GM18526 (cell line): ENCODE measurements at regions not wholly inside any gene's neighbourhood (a gene's known extent, or its start where the extent isn't known, plus 50 kb on each side); places are given as distances from the start of the nearest gene placed in this dataset.

Experiments
- POLR2A ChIP-seq: IDR thresholded peaks from 3 replicates; pipeline ENCODE4 v1.6.1; 2011; ENCODE audit not compliant: insufficient read length; ENCODE audit errors: extremely low read depth

DNA sequence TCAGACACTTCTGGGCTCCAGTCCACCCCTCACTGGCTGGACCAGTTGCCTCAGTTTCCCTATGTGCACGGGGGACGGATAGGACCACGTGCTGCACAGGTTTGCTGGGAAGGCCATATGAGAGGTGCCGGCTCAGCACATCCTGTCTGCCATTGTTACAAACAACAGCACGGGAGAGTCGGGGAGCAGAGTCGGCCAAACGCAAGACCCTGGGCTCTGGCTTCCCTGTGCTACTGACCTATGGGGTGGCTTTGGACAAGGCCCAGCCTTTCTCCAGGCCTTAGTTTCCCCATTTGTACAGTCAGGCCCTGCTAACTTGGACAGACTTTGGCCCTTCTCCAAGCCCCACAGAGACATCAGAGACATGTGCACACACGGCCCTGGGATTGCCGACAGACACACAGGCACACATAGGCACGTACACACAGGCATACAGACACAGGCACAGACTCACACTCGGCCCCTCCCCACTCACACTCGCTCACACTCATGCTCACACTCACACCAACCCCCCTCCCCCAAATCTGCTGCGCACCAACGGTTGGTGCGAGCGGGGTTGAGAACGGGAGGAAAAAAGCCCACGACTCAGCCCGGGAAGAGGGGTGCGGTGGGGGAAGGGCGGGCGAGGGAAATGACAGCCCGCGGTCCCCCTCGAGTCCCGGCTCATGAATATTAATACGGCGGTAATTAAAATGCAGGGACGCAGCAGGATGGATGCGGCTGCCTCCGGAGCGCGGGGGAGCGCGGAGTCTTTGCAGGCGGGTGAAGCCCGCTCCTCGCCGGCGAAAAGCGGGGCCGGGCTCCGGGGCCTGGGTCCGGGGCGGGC lies 133.0 kb downstream of the C9orf50 start:
- no peak for TF ChIP-seq POLR2A

DNA sequence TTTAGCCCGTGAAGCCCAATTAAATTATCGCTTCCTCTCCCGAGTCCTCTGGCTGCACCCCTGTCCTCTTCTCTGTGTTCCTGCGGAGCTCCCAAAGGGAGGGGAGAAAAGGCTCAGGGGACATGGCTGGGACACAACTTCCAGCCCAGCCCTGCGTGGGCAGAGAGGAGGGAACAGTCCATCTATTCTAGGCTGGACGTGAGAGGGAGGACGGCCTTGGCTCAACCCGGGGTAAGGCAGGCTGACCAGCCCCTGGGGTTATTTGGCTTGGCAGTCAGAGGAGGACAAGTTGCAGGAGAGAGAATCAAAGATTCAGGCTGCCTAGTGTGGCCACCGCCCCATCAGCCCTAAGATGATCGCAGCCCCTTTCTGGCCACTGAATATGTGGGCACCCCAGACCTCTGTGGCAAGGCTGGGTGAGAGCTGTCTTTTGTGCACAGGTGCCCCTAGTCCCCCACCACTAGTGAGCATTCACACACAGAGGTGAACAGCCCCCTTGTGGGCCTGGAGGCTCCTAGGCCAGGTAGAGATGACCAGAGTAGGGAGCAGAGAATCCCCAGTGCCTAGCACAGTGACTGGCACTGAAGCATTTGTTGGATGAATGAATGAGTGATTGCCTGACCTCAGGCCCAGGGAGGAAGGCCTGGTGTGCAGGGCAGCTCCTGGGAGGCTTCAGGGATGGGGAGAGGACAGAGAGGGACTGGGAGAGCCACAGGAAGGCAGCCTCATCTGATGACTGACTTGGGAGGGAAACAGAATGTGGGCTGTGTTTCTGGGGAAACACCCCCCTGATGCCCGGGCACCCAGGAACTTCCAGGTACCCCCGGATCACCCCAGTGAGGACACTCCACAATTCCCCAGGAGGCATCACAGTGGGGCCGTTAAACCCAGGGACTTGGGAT lies 133.9 kb downstream of the C9orf50 start:
- no peak for TF ChIP-seq POLR2A

DNA sequence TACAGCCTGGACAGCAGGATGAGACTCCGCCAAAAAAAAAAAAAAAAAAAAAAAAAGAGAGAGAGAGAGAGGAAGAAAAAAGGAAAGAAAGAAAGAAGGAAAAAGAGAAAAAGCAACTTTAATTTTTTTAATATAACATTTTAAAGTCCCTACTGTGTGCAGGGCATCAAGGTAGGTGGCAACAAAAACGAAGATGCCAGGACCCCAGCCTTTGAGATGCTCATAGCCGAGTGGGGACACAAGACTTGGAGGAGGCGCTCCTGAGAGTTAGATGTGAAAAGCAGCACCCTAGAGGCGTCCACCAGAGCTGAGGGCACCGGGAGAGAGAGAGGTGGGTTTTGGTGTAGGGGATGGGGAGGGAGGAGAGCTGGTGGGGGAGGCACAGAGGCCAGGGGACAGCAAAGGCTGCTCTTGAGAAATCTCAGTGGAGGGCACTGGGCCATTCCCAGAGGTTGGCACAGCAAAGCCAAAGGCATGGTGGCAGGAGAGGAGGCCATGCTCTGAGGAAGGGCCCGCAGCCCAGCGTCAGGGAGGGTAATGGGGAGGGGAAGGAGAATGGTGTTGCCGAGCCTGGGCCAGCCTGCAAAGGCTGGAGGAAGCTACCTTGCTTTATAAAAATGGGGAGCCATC lies 135.6 kb downstream of the C9orf50 start:
- TF ChIP-seq POLR2A = no peak

DNA sequence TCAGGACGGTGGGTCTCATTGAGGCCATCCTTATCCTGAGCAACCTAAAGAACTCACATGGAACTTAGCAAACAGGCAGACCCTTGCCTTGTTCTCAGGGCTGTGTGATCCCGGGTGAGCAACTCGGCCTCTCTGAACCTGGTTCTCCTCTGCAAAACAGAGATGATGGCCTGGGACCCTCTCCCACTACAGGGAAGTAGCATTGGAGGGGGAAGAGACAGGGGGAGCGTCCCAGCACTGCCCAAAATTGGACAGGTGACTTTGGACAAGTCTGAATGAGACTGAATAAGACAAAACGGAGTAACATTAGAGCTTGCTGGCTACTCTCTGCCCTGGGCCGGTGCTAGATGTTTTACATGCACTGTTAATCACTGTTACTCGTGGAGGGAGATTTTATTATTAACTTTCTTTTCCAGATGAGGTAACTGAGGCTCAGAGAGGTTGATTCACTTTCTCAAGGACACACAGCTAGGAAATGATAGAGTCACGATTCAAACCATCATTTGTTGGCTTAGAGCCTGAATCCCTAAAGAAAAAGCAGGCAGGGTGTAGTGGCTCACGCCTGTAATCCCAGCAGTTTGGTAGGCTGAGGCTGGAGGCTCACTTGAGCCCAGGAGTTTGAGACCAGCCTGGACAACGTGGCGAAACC lies 136.4 kb downstream of the C9orf50 start:
- TF ChIP-seq POLR2A = no peak

DNA sequence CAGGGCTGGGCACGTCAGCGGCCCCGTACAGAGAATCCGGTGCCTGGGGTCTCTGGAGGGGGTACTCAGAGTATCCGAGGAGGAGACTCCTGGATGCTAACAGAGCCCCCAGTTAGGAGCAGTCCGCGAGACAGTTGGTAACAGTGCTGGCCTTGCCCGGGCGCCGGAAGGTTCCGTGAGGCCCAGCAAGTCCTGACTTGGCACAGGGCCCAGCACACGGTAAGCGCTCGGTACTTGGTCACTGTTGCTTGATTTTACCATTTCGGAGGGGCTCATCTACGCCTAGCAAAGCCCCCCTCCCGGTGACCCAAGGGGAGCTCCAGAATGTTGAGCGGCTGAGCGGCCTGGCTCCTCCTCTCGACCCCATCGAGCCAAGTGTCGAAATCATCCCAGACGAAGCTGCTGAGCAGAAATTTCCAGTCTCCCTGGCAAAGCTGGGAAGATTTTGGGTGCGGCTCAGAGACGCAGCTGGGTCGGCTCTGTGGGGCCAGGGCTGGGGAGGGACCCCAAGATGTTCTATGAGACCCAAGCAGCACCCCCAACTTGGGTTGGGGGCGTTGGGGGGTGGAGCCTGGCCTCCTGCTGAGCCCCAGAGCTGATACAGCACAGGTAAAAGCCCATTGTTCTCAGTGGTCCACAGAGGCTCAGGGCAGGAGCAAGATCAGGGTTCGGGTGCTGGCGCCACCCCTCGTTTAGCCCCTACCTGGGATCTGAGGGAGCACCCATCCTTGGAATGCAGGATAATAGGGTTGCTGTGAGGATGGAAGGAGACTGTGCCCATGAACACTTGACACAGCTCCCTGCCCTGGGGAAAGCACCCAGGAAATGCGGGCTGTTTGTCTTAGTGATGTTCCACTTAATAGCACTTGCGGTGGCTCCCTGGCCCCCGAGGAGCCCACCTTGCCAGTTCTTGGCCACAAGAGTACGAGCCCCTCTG lies 137.2 kb downstream of the C9orf50 start:
- no peak for TF ChIP-seq POLR2A

DNA sequence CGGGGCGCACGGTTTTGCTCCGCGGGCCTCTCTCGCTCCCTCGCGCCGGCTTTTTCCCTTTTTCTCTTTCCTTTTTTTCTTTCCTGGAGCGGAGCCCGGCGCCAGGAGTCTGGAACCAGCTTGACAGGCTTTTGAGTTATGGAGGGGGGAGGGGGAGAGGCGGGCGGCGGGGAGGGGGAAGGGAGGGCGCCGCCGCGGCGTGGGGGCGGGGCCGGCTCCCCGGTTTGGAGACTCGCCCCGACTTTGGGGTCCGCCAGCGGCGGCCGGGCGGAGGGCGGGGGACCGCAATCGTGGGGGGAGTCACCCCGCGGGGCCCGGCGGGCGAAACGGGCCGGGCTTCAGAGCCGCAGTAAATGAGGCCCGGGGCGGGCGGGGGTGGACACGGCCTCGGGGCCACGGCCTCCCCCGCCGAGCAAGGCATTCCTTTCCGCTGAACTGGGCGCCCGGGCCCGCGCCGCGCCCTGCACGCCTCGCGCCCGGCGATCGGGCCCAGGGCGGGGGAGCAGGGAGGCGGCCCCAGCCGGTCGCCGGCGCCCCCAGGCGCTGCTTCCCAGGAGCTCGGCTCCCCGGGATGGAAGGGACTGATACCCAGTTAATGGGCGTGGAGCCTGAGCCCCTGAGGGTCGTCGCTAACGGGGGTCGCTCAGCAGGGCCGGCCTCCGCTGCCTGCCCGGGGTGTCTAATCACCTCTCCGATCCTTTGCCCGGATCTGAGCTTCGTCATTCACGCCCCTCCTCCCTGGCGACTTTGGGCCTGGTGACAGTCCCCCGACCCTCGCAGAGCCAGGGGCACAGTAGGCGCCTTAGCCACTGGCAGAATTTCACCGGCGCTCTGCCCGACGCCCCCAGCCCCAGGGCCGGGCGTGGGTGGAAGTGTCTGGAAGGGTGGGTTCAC lies 138.1 kb downstream of the C9orf50 start:
- TF ChIP-seq POLR2A = no peak

DNA sequence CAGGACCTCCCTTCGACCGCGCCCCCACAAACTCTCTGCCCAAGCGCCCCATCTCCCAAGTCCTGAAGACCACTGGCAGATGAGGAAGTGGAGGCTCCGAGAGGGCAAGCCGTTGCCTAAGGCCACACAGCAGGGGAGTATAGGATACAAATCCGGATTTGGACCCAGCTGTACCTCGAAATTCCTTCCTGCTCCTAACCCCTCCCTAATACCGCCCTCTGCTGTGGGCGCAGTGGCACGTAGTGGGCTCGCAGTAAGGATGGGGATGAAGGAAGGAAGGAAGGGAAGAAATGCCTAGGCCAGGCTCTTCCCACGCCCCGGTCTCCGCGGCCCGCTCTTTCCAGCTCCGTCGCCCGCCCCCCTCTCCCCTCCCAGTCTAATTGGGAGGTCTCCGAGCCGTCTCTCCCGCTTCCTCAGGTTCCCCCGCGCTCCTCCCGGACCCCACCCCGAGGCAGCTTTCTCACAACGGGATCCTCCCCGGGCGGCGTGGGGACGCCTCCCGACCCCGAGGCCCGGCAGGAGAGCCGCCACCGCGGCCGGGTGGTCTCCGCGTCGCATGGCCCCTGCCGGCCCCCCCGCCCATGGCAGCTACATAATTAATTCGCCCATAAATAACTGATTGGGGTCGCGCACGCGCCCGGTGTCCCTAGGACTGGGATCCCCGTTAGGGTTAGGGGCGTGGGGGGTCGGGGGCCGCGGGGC lies 138.9 kb downstream of the C9orf50 start:
- no peak for TF ChIP-seq POLR2A

DNA sequence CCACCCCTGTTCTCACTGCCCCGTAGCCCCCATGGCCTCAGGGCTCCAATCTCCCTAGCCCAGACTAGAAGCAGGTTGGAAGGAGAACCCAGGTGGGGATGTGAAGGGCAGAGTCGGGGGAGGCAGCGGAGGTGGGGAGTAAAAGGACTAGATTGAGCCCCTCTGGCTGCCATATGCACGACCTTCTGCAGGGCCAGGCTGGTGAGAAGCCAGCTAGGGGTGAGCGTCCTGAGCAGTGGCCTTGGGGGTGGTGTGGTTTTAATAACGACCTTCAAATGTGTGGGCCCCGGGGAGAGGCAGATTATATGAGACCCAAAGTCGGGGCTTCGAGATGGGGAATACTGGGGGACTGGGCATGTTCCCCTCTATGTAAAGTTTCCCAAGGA lies 139.5 kb downstream of the C9orf50 start:
- no peak for TF ChIP-seq POLR2A

DNA sequence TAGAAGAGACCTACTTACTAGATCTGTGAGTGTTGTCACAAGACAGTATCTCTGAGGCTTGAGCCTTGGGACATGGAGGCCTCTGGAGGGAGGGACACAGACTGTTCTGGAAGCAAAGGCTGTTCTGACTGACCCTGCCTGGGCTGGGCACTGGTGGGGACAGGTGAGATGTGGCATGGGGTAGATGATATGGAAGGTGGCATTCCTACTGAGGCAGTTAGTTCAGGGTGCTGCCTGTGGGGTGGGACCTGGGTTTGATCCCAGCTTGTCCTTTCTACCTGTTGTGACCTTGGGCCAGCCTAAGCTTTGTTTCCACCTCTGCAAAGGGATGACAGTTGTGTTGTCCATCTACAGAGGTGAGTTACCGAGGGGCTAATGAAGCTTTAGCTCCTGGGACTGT lies 140.2 kb downstream of the C9orf50 start:
- TF ChIP-seq POLR2A = no peak

DNA sequence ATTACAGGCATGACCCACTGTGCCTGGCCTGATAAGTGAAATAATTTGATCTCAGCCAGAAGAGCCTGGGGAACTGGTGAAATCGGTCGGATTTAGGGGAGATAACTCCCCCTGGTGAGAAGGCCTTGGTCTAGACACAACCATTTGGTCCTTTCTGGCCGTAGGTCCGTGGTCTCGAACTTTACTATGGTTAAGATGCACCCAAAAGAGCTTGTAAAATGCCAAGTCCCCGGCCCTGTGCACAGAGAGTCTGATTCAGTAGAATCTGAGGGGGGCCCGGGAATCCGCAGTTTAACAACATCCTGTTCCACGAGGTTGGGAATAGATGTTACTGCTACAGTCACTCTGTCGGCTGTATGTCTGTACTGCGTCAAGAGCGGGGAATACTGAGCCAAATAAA lies 140.7 kb downstream of the C9orf50 start:
- TF ChIP-seq POLR2A = no peak

DNA sequence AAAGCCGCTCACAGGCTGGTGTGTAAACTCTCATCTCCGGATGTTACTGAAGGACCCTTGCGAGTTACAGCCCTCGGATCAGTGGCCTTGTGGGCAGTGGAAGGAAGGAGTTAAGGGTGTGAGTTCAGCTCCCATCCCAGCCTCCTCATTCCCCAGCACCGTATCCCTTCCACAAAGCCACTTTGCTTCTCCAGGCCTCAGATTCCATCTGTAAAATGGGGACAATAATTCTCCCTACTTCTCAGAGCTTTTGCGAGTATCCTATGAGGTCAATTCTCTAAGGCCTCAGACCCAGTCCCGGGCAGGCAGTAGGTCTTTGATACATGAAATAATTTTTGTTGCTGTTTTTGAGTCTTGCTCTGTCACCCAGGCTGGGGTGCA lies 141.3 kb downstream of the C9orf50 start:
- TF ChIP-seq POLR2A = no peak

DNA sequence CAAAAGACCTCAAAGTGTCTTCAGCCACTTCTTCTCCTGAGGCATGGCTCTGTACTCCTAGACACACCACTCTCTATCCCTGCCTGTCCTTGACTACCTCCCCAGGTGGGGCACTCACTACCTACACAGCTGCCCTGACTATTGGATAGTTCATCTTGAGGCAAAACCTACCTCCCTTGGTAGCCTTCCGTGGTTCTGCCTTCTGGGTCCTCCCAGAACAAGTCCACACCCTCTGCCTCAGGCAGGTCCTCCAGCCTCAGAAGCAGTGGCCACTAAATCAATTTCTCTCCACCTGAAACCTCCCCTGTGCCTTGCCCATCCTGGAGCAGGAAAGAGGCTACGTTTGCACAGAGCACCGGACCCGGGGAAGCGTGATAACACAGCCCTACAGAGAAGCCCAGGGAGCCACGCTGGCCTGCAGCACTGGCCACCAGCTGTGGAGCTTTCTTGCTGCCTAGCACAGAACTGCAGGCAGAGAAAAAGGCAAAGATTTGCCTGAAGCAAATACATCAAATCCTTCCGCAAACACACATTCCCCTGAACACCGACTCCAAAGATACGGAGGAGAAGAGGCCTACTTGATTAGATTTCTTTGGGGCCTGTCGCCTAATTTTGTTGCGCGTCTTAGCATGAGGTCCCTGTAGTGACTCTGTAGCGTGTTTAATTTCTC lies 141.8 kb downstream of the C9orf50 start:
- no peak for TF ChIP-seq POLR2A
